Stimulated activated CD4-positive, alpha-beta T cell treated with anti-CD3 and anti-CD28 coated beads, Interleukin-4, amount 100 ng/mL, for 1 hour (primary cell): ENCODE measurements at regions not wholly inside any gene's neighbourhood (a gene's known extent, or its start where the extent isn't known, plus 50 kb on each side); places are given as distances from the start of the nearest gene placed in this dataset.

Source experiments
- DNase-seq: peaks from one replicate; pipeline ENCODE4 v3.0.0-alpha.2; 2020

GRCh38 chr10:31146491-31147209 lies 115.0 kb upstream of the ZNF438 start:
- DNase-seq = no peak

DNA sequence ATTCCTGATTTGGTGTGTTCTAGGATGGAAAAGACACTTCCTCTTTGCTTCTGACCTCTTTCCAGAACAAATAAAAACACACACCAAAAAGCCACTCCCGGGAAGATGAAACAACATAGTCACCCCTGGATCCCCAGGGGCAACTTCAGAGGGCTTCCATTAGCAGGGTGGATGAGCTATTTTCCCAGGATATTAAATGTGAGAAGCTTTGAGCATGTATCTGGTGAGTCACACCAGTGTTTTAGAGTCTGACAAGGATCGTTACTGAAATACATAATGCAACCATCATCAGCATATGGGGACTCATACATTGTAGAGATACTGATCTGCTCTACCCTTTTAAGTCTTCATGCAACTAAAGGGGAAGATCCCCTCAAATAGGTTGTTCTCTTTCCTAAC lies 115.5 kb upstream of the ZNF438 start:
- DNase-seq = no peak

DNA sequence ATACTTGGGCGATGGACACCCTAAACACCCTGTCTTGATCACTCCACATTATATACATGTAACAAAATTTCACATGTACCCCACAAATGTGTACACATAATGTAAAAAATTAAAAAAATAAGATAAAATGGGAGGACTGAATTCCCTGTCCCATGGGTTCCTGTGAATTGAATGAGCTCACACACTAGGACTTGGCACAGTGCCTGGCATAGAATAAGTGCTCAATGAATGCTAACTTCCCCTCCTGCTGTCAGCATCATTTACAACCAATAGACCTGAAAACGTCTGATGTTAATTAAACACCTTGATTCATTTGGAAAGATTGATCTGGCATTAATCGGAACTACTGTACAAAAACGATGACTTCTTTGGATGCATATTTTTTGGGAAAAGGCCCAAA lies 117.3 kb upstream of the ZNF438 start:
- no peak for DNase-seq

- DNase-seq = no peak
Observed at GRCh38 chr10:31149835-31150512, 118.3 kb upstream of the ZNF438 start.

DNA sequence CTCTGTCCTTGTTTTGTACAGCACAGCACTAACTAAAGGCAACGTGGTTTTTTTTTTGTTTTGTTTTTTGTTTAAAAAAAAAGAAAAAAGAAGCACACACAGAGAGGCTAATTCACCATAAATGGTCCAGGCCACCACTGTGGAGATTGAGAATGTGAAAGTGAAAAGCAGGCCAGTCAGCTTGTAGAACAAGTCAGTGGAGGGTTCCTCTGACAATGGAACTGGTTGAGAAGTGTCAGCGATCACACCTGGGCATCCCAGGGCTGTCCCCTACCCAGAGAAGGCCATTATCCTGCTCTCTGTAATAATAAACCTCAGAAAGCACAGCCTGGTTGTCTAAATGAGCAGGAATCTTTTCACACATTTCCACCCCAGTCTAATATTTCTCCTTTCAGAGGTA lies 119.6 kb upstream of the ZNF438 start:
- no peak for DNase-seq

- no peak for DNase-seq
Observed at GRCh38 chr10:31152421-31153135, 120.9 kb upstream of the ZNF438 start.

- no peak for DNase-seq
Observed at GRCh38 chr10:31153161-31153560, 121.5 kb upstream of the ZNF438 start.

- no peak for DNase-seq
Observed at GRCh38 chr10:31153692-31154091, 122.0 kb upstream of the ZNF438 start.

GRCh38 chr10:31154996-31155395 lies 123.3 kb upstream of the ZNF438 start:
- no peak for DNase-seq

- DNase-seq = no peak
Observed at GRCh38 chr10:31157123-31158010, 125.7 kb upstream of the ZNF438 start.

DNA sequence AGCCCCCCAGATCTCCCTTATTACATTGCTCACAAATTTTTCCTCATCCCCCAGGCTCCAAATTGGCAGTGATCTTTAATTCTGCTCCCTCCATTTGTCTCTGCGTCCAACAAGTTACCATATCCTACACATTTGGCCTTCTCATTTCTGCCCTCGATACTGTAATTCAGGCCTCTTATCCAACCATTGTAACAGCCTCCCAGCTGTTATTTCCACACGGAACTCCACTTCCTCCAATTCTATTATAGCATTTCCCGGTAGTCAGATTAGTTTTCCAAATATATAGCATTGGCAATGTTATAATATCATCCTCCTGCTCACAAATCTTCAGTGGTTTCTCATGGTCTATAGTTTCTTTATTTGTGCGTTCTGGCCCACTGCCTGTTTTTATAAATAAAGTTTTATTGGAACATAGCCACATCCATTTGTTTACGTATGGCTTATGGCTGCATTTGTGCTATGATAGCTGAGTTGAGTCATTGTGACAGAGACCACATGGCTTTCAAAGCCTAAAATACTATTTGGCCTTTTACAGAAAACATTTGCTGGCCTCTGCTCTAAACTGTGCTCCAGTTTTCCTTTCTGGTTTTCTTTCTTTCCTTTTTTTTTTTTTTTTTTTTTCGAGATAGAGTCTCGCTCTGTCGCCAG lies 126.5 kb upstream of the ZNF438 start:
- DNase-seq = no peak

DNA sequence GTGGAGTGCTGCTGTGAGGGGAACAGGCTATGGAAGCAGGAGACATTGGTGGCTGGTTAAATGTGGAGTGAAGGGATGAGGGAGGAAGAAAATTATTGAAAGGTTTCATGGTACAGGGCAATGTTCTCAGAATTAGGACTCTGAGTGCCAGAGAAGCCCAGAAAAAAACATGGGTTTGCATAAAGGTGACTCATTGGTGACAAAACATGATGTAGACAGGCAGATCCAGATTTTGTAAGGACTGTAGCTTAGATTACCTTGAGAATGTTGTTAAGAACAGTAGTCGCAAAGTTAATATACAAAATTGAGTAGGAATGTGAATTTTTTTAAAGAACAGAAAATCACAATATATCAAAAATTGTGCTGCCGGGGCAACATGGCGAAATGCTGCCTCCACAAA lies 134.9 kb upstream of the ZNF438 start:
- DNase-seq = no peak

GRCh38 chr10:31170636-31171035 lies 139.0 kb upstream of the ZNF438 start:
- no peak for DNase-seq

GRCh38 chr10:31171402-31172083 lies 139.9 kb upstream of the ZNF438 start:
- no peak for DNase-seq

GRCh38 chr10:31172925-31173324 lies 141.3 kb upstream of the ZNF438 start:
- DNase-seq = no peak

DNA sequence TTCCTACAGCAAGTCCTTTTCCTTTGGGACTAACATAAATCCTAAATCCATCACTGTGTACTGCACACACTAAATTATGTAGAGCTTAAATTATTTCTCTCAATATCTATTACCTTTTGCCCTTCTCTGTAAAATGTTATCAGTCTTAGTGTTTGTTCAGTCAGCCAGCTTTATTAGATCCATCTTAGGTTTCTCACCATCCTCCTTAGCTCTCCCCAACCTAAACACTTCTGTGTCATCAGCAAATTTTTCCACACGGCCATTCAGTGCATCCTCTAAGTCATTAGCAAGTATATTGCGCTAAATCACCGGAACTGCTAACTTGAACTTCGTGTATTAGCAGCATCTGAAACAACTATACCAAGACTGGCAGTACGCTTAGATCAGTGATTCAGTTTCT lies 142.1 kb upstream of the ZNF438 start:
- no peak for DNase-seq

- DNase-seq = no peak
Observed at GRCh38 chr10:31179091-31179680, 139.8 kb upstream of the ZEB1 start.

DNA sequence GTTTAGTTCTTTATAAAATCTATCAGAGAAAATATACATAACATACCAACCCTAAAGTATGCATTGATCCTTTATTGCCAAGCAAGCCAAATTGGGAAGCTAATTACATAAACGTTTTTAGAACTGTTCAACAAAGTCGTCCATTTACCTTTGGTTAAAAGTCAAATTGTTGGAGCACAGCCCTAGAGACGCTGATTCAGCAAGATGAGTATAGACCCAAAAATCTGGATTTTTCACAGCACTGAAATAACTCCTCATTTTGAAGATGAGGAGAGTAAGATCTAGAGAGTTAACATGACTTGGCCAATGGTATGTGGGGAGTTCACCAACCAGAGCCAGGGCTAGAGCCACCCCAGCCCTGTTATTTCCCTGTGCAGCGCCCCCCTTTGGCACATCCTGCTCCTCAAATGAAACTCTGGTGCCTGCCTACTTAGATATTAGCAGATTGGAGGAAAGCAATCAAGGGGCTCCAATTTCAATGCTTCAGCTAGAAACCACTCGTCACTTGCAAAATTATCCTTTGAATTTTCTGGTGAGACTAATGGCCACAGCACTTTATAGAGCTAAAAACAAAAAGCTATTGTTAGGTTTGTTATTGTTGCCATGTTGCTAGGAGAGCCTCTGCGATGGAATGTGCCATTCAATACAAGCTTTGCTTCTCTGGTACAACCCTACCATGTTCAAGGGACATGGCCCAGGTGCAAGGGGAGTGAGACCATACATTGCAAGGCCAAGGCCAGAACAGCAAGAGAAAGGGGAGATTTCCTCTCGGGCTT lies 132.6 kb upstream of the ZEB1 start:
- DNase-seq = no peak

DNA sequence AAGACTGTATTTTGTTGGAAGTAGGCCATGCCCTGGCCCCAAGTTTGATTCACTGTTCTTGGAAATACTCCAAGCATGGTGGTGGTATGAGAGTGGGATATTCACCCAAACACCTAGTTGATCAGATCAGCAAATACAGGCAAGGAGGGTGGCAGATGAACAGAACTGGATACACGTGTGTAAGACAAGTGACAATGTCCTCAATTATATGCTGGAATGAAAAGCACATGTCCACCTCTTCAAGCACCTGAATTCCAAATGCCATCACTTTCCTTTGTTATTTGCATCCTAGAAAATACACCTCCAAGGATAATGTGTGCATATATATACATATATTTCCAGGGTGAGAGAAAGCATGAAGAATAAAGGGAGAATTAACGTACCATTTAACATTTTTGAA lies 131.8 kb upstream of the ZEB1 start:
- no peak for DNase-seq

DNA sequence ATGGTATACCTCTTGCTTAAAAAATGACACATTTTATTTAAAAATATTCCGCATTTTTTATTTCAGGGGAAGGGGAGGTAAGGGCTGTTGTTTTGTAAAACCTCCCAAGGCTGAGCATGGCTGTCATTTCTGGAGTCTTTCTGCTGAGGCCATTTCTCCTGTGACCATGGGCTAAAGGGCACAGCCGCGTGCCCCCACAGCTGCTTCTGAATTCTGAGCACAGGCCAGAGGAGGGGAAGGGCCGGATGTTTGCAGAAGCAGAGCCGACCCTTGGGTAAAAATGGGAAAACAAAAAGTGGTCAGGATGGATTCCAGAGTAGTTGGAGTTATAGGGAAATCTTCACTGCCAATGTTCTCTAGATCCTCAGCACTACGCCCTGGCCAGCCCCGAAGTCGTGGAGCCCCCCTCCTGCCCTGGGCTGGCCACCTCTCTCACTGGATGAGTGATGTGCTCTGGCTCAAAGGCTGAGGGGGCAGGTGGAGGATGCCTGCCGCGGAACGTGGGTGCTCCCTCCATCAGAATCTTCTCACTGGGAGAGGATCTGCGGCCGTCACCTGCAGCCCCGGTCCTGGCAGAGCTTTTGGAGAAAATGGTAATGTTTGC lies 131.3 kb upstream of the ZEB1 start:
- DNase-seq = no peak
